Trophoblast cell (in vitro differentiated cells and primary cell): ENCODE measurements at regions not wholly inside any gene's neighbourhood (a gene's known extent, or its start where the extent isn't known, plus 50 kb on each side); places are given as distances from the start of the nearest gene placed in this dataset.

Source experiments
- DNase-seq, 2 donors: peaks; one replicate each; pipeline ENCODE4 v3.0.0-alpha.2; 2016
- H2AFZ ChIP-seq: 2 replicates; pipeline ENCODE4 v1.6.1; 2013; ENCODE audit warnings: low read length, moderate library complexity, mild to moderate bottlenecking; ENCODE audit not compliant: insufficient read depth, poor library complexity
- H2AK5ac ChIP-seq: 2 replicates; pipeline ENCODE4 v1.6.1; 2013; ENCODE audit warnings: mild to moderate bottlenecking, low read length
- H2BK120ac ChIP-seq: 2 replicates; pipeline ENCODE4 v1.6.1; 2013; ENCODE audit warnings: low read length, mild to moderate bottlenecking, moderate library complexity; ENCODE audit not compliant: insufficient read depth, poor library complexity
- H2BK12ac ChIP-seq: 2 replicates; pipeline ENCODE4 v1.6.1; 2013; ENCODE audit warnings: mild to moderate bottlenecking, low read length, moderate library complexity
- H2BK5ac ChIP-seq: 2 replicates; pipeline ENCODE4 v1.6.1; 2013; ENCODE audit warnings: low read length, low read depth, moderate library complexity, mild to moderate bottlenecking; ENCODE audit not compliant: poor library complexity
- H3K14ac ChIP-seq: 2 replicates; pipeline ENCODE4 v1.6.1; 2013; ENCODE audit warnings: mild to moderate bottlenecking, low read length
- H3K18ac ChIP-seq: 2 replicates; pipeline ENCODE4 v1.6.1; 2013; ENCODE audit warnings: mild to moderate bottlenecking, low read length
- H3K23ac ChIP-seq: 2 replicates; pipeline ENCODE4 v1.6.1; 2013; ENCODE audit warnings: low read length
- H3K27ac ChIP-seq: 2 replicates; pipeline ENCODE4 v1.5.1; 2013; ENCODE audit warnings: low read depth, mild to moderate bottlenecking, inconsistent platforms, low read length, moderate library complexity
- H3K27me3 ChIP-seq: 2 replicates; pipeline ENCODE4 v1.6.1; 2013; ENCODE audit warnings: inconsistent platforms, mild to moderate bottlenecking, low read length, moderate library complexity; ENCODE audit not compliant: insufficient read depth
- H3K36me3 ChIP-seq, 2 experiments: 1 replicate in 1 of 2; 2 replicates in 1 of 2; pipeline ENCODE4 v1.6.1; 2013; ENCODE audit warnings: low read length in 2 of 2, mild to moderate bottlenecking in 2 of 2, moderate library complexity in 1 of 2; ENCODE audit not compliant: insufficient read depth in 2 of 2, control insufficient read depth in 1 of 2
- H3K4ac ChIP-seq: 2 replicates; pipeline ENCODE4 v1.6.1; 2013; ENCODE audit warnings: low read depth, mild to moderate bottlenecking, low read length, moderate library complexity
- H3K4me1 ChIP-seq, 2 experiments: 1 replicate in 1 of 2; 2 replicates in 1 of 2; pipeline ENCODE4 v1.6.1; 2013; ENCODE audit warnings: low read length in 2 of 2, mild to moderate bottlenecking in 2 of 2, moderate library complexity in 1 of 2; ENCODE audit not compliant: insufficient read depth in 2 of 2, control insufficient read depth in 1 of 2
- H3K4me2 ChIP-seq: 2 replicates; pipeline ENCODE4 v1.6.1; 2013; ENCODE audit warnings: inconsistent platforms, mild to moderate bottlenecking, low read length, moderate library complexity
- H3K4me3 ChIP-seq: 2 replicates; pipeline ENCODE4 v1.5.1; 2013; ENCODE audit warnings: mild to moderate bottlenecking, low read depth, low read length, inconsistent platforms
- H3K79me1 ChIP-seq: one replicate; pipeline ENCODE4 v1.6.1; 2013; ENCODE audit warnings: low read length
- H3K79me2 ChIP-seq: 2 replicates; pipeline ENCODE4 v1.6.1; 2013; ENCODE audit warnings: low read length, mild to moderate bottlenecking; ENCODE audit not compliant: control insufficient read depth, insufficient read depth, poor library complexity
- H3K9ac ChIP-seq: 2 replicates; pipeline ENCODE4 v1.6.1; 2013; ENCODE audit warnings: mild to moderate bottlenecking, low read length
- H3K9me3 ChIP-seq: 2 replicates; pipeline ENCODE4 v1.6.1; 2013; ENCODE audit warnings: low read depth, mild to moderate bottlenecking, control low read depth, inconsistent platforms, low read length; ENCODE audit not compliant: insufficient read depth
- H4K12ac ChIP-seq: 2 replicates; pipeline ENCODE4 v1.6.1; 2013; ENCODE audit warnings: low read depth, mild to moderate bottlenecking, low read length, moderate library complexity
- H4K8ac ChIP-seq: 2 replicates; pipeline ENCODE4 v1.6.1; 2013; ENCODE audit warnings: low read depth, mild to moderate bottlenecking, low read length, moderate library complexity
- H4K91ac ChIP-seq: one replicate; pipeline ENCODE4 v1.6.1; 2013; ENCODE audit warnings: low read depth, mild to moderate bottlenecking, low read length, moderate library complexity
- WGBS: extraction: QIAGEN DNeasy Blood & Tissue Kit; methylation state at CpG from one replicate; pipeline ENCODE4 v1.1.7; 2013; ENCODE audit warnings: missing lambda C conversion rate; ENCODE audit not compliant: insufficient read length, insufficient coverage; ENCODE audit errors: extremely low coverage; 5-methylcytosine and 5-hydroxymethylcytosine counted together

- no CpG with 5 or more reads among the region's 19 CpGs for WGBS
- H3K4me3 ChIP-seq, result no peak overlapping the region
- no peak overlapping the region for H2AFZ ChIP-seq
- H3K4me1 ChIP-seq, result peaks cover 4 to 6% of the 10 kb centered on the region in 2 experiments
- H3K14ac ChIP-seq, result no peak overlapping the region
- H3K79me1 ChIP-seq, result no peaks in the 10 kb centered on the region
- H3K9me3 ChIP-seq, result no peaks in the 10 kb centered on the region
- no peak overlapping the region for H2BK5ac ChIP-seq
- H2BK12ac ChIP-seq, result no peak overlapping the region
- no peak overlapping the region for H4K91ac ChIP-seq
- DNase-seq, result peak; percentile 92 to 95
- H4K12ac ChIP-seq, result no peak overlapping the region
- no peaks in the 10 kb centered on the region for H3K27me3 ChIP-seq
- no peak overlapping the region for H3K4ac ChIP-seq
- no peak overlapping the region for H3K23ac ChIP-seq
- peak overlapping the region; percentile 25 for H3K4me2 ChIP-seq
- peak overlapping the region; percentile 5 for H3K27ac ChIP-seq
- H2AK5ac ChIP-seq, result no peak overlapping the region
- no peaks in the 10 kb centered on the region for H3K36me3 ChIP-seq
- H2BK120ac ChIP-seq, result no peak overlapping the region
- H3K79me2 ChIP-seq, result no peaks in the 10 kb centered on the region
- no peak overlapping the region for H4K8ac ChIP-seq
- no peak overlapping the region for H3K18ac ChIP-seq
- no peak overlapping the region for H3K9ac ChIP-seq
These were observed 60.1 kb upstream of the CLINT1 start for GRCh38 chr5:157918811-157919742.

- Histone ChIP-seq H3K4me1 (peaks cover 4 to 6% of the 10 kb centered on the region in 2 experiments), H4K91ac (no peak overlapping the region), H3K27me3 (no peaks in the 10 kb centered on the region), H3K18ac (no peak overlapping the region), H2AFZ (no peak overlapping the region), H3K9me3 (no peaks in the 10 kb centered on the region), H2BK12ac (no peak overlapping the region), H3K79me2 (no peaks in the 10 kb centered on the region), H3K9ac (no peak overlapping the region), H4K12ac (no peak overlapping the region), H4K8ac (no peak overlapping the region), H3K4ac (no peak overlapping the region), H2BK120ac (no peak overlapping the region), H3K36me3 (no peaks in the 10 kb centered on the region), H3K4me3 (no peak overlapping the region), H3K79me1 (no peaks in the 10 kb centered on the region), H3K23ac (no peak overlapping the region), H3K14ac (no peak overlapping the region), H3K4me2 (no peak overlapping the region), H2AK5ac (no peak overlapping the region), H2BK5ac (no peak overlapping the region), H3K27ac (peak overlapping the region; percentile 16)
- WGBS, result no CpG with 5 or more reads among the region's 8 CpGs
- DNase-seq, result peak; percentile 79 to 80
These were observed 59.2 kb upstream of the CLINT1 start for GRCh38 chr5:157917899-157918809.

- no peak overlapping the region for H2BK120ac ChIP-seq
- no peak overlapping the region for H3K14ac ChIP-seq
- no peak for DNase-seq
- no peak overlapping the region for H2BK5ac ChIP-seq
- H3K27ac ChIP-seq, result no peak overlapping the region
- H4K91ac ChIP-seq, result no peak overlapping the region
- H3K9me3 ChIP-seq, result no peaks in the 10 kb centered on the region
- no peak overlapping the region for H4K8ac ChIP-seq
- no peak overlapping the region for H4K12ac ChIP-seq
- H3K4me1 ChIP-seq, result peaks cover 8 to 11% of the 10 kb centered on the region in 2 experiments
- H2AK5ac ChIP-seq, result no peak overlapping the region
- H2BK12ac ChIP-seq, result no peak overlapping the region
- no peak overlapping the region for H3K4me3 ChIP-seq
- H3K4me2 ChIP-seq, result no peak overlapping the region
- H3K18ac ChIP-seq, result no peak overlapping the region
- no peaks in the 10 kb centered on the region for H3K79me2 ChIP-seq
- H3K4ac ChIP-seq, result no peak overlapping the region
- no peaks in the 10 kb centered on the region for H3K27me3 ChIP-seq
- H3K23ac ChIP-seq, result no peak overlapping the region
- H3K79me1 ChIP-seq, result no peaks in the 10 kb centered on the region
- H3K36me3 ChIP-seq, result no peaks in the 10 kb centered on the region
- H2AFZ ChIP-seq, result no peak overlapping the region
- no peak overlapping the region for H3K9ac ChIP-seq
These were observed 58.5 kb upstream of the CLINT1 start for GRCh38 chr5:157917491-157917890.

- H3K36me3 ChIP-seq, result no peaks in the 10 kb centered on the region
- H3K4me2 ChIP-seq, result no peak overlapping the region
- H3K4me1 ChIP-seq, result peaks cover 8 to 11% of the 10 kb centered on the region in 2 experiments
- no peaks in the 10 kb centered on the region for H3K79me1 ChIP-seq
- H3K9me3 ChIP-seq, result no peaks in the 10 kb centered on the region
- no CpG with 5 or more reads among the region's 4 CpGs for WGBS
- no peak overlapping the region for H4K91ac ChIP-seq
- H3K27ac ChIP-seq, result no peak overlapping the region
- H3K23ac ChIP-seq, result no peak overlapping the region
- H2BK120ac ChIP-seq, result no peak overlapping the region
- no peak overlapping the region for H2AFZ ChIP-seq
- no peak for DNase-seq
- H2BK12ac ChIP-seq, result no peak overlapping the region
- H3K27me3 ChIP-seq, result no peaks in the 10 kb centered on the region
- no peak overlapping the region for H3K9ac ChIP-seq
- H3K4ac ChIP-seq, result no peak overlapping the region
- no peak overlapping the region for H2AK5ac ChIP-seq
- H3K18ac ChIP-seq, result no peak overlapping the region
- H3K79me2 ChIP-seq, result no peaks in the 10 kb centered on the region
- no peak overlapping the region for H3K4me3 ChIP-seq
- H4K12ac ChIP-seq, result no peak overlapping the region
- H2BK5ac ChIP-seq, result no peak overlapping the region
- H4K8ac ChIP-seq, result no peak overlapping the region
- H3K14ac ChIP-seq, result no peak overlapping the region
These were observed 56.7 kb upstream of the CLINT1 start for GRCh38 chr5:157915638-157916037.
